NCI-H2171 (cell line): ENCODE measurements at regions not wholly inside any gene's neighbourhood (a gene's known extent, or its start where the extent isn't known, plus 50 kb on each side); places are given as distances from the start of the nearest gene placed in this dataset.

Source experiments
- DNase-seq: peaks from one replicate; lab custom pipeline; 2025; lab: John Stamatoyannopoulos, UW

DNA sequence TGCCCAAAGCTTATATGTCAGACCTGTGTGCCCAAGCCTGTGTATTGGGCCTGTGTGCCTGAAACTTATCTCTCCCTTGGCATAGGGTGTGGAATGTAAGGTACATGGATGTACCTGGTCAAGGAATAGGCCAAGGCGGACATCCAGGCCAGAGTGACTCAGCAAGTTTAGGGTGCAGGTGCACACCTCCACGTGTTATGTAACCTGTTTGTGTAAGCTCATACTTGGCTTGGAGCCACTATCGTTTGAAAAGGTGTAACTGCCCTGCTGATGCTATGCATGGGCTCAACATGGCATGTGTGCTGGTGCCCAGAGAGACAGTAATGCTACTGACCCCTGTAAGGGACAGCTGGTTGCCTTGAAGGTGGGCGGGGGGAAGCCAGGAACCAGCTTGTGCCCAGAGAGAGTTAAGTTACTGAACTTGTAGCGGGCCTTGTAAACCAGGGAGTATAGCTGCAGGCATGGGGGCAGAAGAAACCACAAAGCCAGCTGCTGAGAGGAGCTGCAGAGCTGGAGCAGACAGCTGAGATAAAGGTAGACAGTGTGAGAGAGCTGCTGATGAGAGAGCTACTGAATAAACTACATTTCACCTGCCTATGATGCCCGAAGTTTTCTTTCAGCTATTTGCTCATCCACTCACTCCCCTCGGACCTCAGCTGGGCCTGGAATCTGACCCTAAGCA is 656.4 kb upstream of the ZWINT start:
- DNase-seq, result no peak

DNA sequence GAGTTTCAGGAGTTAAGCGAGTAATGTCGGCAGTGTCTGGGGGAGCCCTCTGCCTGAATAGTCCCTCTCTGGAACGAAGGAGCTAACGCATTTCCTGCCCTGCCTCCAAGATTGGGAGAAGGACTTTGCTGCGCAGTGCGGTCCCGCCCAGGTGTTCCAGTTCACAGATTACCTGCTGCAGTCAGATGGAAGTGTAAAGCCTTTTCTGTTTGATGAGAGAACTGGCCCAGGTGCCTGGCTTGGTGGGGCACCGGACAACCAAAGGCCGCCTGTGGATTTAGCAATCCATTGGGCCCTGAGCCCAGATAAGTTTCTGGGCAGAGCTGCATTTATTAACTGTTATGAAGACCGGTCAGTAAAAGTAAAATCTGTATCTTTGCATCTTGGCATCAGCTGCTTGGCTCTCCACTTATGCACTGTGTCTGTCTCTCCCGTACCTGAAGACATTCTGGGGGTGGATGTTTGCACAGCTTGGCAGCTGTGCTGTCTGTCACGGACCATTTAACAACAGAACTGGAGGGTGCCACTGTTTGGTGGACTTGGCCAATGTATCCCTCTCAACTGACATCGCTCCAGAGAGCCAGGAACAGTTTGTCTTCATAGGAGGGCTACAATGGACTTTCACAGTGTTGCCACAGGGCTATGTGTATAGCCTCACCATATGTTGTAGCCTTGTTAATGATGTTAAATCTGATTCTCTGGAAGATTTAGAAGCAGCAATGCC is 654.7 kb upstream of the ZWINT start:
- no peak for DNase-seq

DNA sequence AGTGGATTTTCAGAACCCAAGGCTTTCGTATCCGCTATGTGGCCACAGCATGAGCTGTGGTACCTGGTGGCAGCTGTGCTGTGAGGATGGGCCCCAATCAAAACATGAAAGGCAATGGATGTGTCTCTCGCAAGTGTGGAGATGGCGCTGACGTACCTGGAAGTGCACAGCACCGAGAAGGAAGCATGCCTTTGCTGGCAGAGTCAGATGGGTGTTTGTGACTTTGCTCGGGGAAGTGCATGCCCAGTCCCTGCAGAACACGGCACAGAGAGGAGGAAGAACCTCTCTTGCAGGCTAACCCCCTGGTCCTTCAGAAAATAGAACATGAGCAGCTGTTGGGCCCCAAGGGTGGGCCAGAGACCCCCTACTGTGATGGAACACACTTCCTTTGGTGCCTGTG is 654.1 kb upstream of the ZWINT start:
- no peak for DNase-seq

GRCh38 chr10:57014758-57015157 is 653.7 kb upstream of the ZWINT start:
- no peak for DNase-seq

DNA sequence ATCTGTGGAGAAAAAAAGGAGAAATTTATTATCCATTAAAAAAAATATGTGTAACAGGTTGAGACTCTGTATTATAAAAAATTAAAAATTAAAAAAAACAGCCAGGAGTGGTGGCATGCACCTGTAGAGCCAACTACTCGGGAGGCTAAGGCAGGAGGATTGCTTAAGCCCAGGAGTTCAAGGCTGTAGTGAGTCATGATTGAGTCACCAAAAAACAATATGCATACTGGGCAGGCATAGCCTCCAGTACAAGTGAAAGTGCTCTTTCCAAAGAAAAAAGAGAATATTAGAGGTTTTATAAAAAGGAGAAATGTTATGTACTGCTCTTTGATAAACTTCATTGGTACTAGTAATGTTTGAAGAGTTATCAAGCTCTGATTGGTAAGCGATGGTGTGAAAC is 647.1 kb upstream of the ZWINT start:
- no peak for DNase-seq

GRCh38 chr10:56991591-56992069 is 630.6 kb upstream of the ZWINT start:
- no peak for DNase-seq

GRCh38 chr10:56975513-56975912 is 614.5 kb upstream of the ZWINT start:
- DNase-seq, result no peak

- DNase-seq, result no peak
Measured at GRCh38 chr10:56973766-56974165, 612.7 kb upstream of the ZWINT start.

GRCh38 chr10:56943221-56943755 is 582.2 kb upstream of the ZWINT start:
- no peak for DNase-seq

- no peak for DNase-seq
Measured at GRCh38 chr10:56934515-56934914, 573.5 kb upstream of the ZWINT start.

DNA sequence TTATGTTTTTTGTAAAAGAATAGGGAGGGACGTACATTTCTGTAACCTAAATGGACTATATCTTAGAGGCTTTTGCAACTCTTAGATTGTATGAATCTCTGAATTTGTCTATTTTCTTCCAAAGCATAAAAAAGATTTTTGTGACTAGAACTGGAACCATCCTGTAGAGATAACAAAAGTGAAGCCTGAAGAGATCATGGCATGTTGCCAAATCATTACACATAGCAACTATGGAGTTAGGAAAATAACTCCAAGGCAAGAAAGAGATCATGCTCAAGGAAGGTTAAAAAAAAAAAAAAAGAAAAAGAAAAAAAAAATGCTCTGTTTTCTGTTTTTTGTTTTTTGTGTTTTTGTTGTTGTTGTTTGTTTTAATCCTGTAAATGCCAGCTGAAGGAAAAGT is 567.7 kb upstream of the ZWINT start:
- no peak for DNase-seq

DNA sequence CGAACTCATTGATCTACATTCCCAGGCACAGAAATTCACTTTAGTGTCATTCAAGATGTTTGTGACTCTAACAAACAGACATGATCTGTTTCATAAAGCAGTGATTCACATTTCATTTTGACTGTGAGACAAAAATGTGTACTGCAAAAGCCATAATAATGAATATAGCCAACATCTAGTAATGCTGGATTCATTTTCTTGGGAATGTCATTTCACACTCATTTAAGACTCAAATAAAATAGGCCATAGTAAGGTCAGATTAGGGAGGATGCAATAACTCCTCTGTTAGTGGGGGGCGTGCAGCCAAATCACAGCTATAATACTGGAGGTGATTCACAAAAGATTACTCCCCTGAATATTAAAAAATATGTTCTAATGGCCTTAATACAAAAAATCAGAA is 566.6 kb upstream of the ZWINT start:
- DNase-seq, result no peak

- no peak for DNase-seq
Measured at GRCh38 chr10:56920601-56921261, 559.7 kb upstream of the ZWINT start.

- no peak for DNase-seq
Measured at GRCh38 chr10:56912043-56912442, 551.0 kb upstream of the ZWINT start.

DNA sequence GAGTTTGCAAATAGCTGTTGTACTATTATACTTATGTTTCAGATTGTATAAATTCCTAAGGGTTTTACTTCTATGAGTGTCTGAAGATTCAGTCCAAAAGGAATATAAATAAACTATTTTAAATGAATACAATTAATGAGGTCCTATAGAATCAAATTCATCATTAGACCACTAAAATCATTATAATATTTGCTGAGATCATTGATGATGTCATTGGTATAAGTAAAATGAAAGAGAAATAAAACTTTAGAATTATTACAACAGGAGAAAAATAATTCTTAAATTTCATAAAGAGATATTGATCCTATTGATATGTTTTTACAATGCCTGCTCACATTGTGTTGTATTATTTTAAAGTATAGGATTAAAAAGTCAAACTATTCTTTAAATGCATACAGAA is 544.0 kb upstream of the ZWINT start:
- DNase-seq, result no peak

- no peak for DNase-seq
Measured at GRCh38 chr10:56902554-56902953, 541.5 kb upstream of the ZWINT start.

DNA sequence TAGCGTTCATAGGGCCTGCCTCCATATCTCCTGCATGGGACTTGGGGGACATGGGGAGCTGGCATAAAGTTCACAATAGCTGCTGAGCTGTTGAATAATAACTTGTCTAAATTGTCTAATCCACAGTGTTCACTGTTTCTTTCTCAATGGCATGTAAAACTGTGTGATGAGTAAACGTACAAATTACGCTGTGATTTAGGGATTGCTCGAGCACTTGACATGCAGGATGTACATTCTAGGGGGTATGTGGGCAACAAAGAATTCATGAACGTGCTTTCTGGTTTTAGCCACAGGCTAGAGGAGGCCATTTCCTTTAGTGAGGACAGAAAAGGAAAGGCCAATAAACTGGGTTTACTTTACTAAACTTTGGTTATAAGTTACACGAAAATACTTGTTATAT is 534.2 kb upstream of the ZWINT start:
- no peak for DNase-seq

- no peak for DNase-seq
Measured at GRCh38 chr10:56881218-56881617, 520.2 kb upstream of the ZWINT start.

- DNase-seq, result no peak
Measured at GRCh38 chr10:56880606-56881005, 519.5 kb upstream of the ZWINT start.

- no peak for DNase-seq
Measured at GRCh38 chr10:56874950-56875349, 513.9 kb upstream of the ZWINT start.

DNA sequence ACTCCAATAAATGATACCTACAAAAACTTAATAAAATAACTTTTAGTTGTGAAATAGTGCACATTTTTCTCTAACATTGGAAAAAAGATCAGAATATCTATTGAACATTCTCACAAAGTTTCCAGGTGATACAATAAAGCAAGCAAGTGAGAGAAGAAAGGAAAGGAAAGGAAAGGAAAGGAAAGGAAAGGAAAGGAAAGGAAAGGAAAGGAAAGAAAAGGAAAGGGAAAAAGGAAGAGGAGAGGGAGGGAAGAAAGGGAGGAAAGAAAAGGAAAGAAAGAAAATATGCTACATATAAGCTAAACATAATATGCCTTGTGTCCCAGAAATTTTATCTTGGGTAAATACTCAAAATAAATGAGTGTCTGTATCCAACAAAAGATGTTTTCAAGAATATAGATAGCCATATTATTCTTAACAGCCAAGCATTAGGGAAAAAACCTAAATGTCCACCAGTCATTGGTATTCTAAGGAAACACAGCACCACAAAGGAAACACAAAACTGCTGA is 510.2 kb upstream of the ZWINT start:
- DNase-seq, result no peak

- no peak for DNase-seq
Measured at GRCh38 chr10:56867236-56867635, 506.2 kb upstream of the ZWINT start.

DNA sequence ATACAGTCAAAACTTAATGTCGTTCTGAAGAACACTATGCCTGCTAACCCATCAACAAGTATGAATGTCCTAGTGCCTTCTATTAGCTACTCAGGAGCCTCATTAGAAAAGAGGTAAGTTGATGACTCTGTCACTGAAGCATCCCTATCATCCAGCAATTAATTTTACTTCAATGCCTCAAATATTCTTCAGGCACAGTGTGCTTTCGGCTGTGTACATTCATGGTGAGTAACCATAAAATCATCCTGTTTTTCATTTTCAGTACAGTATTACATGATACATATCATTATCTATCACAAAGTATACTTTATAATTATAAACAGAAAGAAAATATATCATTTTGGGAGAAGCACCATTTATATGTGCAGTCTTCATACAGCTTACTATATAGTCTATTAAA is 495.5 kb upstream of the ZWINT start:
- no peak for DNase-seq
